PC-3 (cell line): ENCODE measurements at regions not wholly inside any gene's neighbourhood (a gene's known extent, or its start where the extent isn't known, plus 50 kb on each side); places are given as distances from the start of the nearest gene placed in this dataset.

ENCODE experiments used
- ATAC-seq: fragments of 200-7000 bp; cut with Tn5 transposase; 2 replicates; pipeline ENCODE4 v1.9.1; 2020; ENCODE audit warnings: mild to moderate bottlenecking, moderate library complexity
- BruUV-seq: library from RNA; stranded (reverse); fragments of 400-500 nt; replicated peaks from 2 replicates; lab custom pipeline; 2021; lab: Mats Ljungman, UMichigan
- CTCF ChIA-PET: fragments of 300-600 bp; sonication (Branson Sonifier 250); formaldehyde crosslinking; loops from one replicate; lab custom pipeline; 2022; ENCODE audit warnings: antibody characterized with exemption; lab: Charles Lee
- POLR2A ChIA-PET: fragments of 300-600 bp; sonication (Branson Sonifier 250); formaldehyde crosslinking; loops from one replicate; lab custom pipeline; 2022; ENCODE audit warnings: antibody characterized with exemption; ENCODE audit not compliant: unreplicated experiment; lab: Charles Lee
- DNase-seq: peaks from one replicate; pipeline ENCODE4 v3.0.0-alpha.2; 2015
- H2AFZ ChIP-seq: fragments of 300-600 bp; sonication (generic); 2 replicates; pipeline ENCODE4 v1.6.0; 2016; ENCODE audit warnings: antibody characterized with exemption, low read length
- H3F3A ChIP-seq: fragments of 300-600 bp; sonication (generic); one replicate; pipeline ENCODE4 v1.6.0; 2017; ENCODE audit warnings: antibody characterized with exemption, low read length, control low read depth, mild to moderate bottlenecking; ENCODE audit not compliant: unreplicated experiment
- H3K27ac ChIP-seq: fragments of 300-600 bp; sonication (generic); 2 replicates; pipeline ENCODE4 v1.5.1; 2016; ENCODE audit warnings: mild to moderate bottlenecking, low read length
- H3K27me3 ChIP-seq: fragments of 300-600 bp; sonication (generic); 2 replicates; pipeline ENCODE4 v1.6.1; 2016; ENCODE audit warnings: low read length, mixed read lengths
- H3K36me3 ChIP-seq: fragments of 300-600 bp; sonication (generic); 2 replicates; pipeline ENCODE4 v1.6.1; 2016; ENCODE audit warnings: low read depth, mixed run types, low read length, mixed read lengths
- H3K4me1 ChIP-seq: fragments of 300-600 bp; sonication (generic); 2 replicates; pipeline ENCODE4 v1.5.1; 2016; ENCODE audit warnings: low read length; ENCODE audit not compliant: insufficient read depth
- H3K4me2 ChIP-seq: fragments of 300-600 bp; sonication (generic); 2 replicates; pipeline ENCODE4 v1.6.0; 2016; ENCODE audit warnings: low read length
- H3K4me3 ChIP-seq: fragments of 300-600 bp; sonication (generic); 2 replicates; pipeline ENCODE4 v1.5.1; 2016; ENCODE audit warnings: mild to moderate bottlenecking, low read length, mixed read lengths
- H3K79me2 ChIP-seq: fragments of 300-600 bp; sonication (generic); 2 replicates; pipeline ENCODE4 v1.6.1; 2017; ENCODE audit warnings: low read length, mixed read lengths
- H3K9ac ChIP-seq: fragments of 300-600 bp; sonication (generic); 2 replicates; pipeline ENCODE4 v1.6.0; 2016; ENCODE audit warnings: mild to moderate bottlenecking, low read length
- H3K9me2 ChIP-seq: fragments of 300-600 bp; sonication (generic); replicated peaks from 2 replicates; pipeline ENCODE4 v1.6.1; 2016; ENCODE audit warnings: mixed run types, low read length, mixed read lengths
- H3K9me3 ChIP-seq: fragments of 300-600 bp; sonication (generic); 2 replicates; pipeline ENCODE4 v1.6.1; 2016; ENCODE audit warnings: low read length, mixed read lengths
- H4K20me1 ChIP-seq: fragments of 300-600 bp; sonication (generic); 2 replicates; pipeline ENCODE4 v1.6.1; 2016; ENCODE audit warnings: low read length, mixed read lengths
- CTCF ChIP-seq: fragments of 300-600 bp; sonication (generic); conservative IDR thresholded peaks from 2 replicates; pipeline ENCODE4 v1.5.1; 2017; ENCODE audit warnings: antibody characterized with exemption, low read depth, mild to moderate bottlenecking, low read length
- EZH2 ChIP-seq: fragments of 300-600 bp; sonication (generic); IDR thresholded peaks from one replicate; pipeline ENCODE4 v1.6.1; 2017; ENCODE audit warnings: antibody characterized with exemption, mild to moderate bottlenecking, low read length; ENCODE audit not compliant: unreplicated experiment
- EZH2phosphoT487 ChIP-seq: fragments of 300-600 bp; sonication (generic); IDR thresholded peaks from 2 replicates; pipeline ENCODE4 v1.6.1; 2018; ENCODE audit warnings: mild to moderate bottlenecking, antibody characterized with exemption, low read length, borderline replicate concordance
- intact Hi-C: fragments of 100-400 bp; cut with micrococcal nuclease; formaldehyde crosslinking; loops from 2 replicates; pipeline ENCODE4 v1.9.0; 2023

- intact Hi-C loops = no loop called here
- H2AFZ ChIP-seq = no peak overlapping the region
Observed at GRCh38 chr5:144815131-144815530, 644.5 kb downstream of the KCTD16 start.

GRCh38 chr5:144812763-144813162, 642.1 kb downstream of the KCTD16 start:
- Histone ChIP-seq H3F3A (no peaks in the 10 kb centered on the region), H3K9ac (no peak overlapping the region), H3K9me3 (no peaks in the 10 kb centered on the region), H3K4me2 (no peak overlapping the region), H3K27ac (no peak overlapping the region), H4K20me1 (no peaks in the 10 kb centered on the region), H3K79me2 (no peaks in the 10 kb centered on the region), H3K4me1 (no peaks in the 10 kb centered on the region), H3K27me3 (no peaks in the 10 kb centered on the region), H3K9me2 (no peaks in the 10 kb centered on the region), H2AFZ (no peak overlapping the region), H3K36me3 (no peaks in the 10 kb centered on the region), H3K4me3 (no peak overlapping the region)
- DNase-seq (peak; percentile 17), ATAC-seq (no peak)
- no peak for TF ChIP-seq CTCF
- TF ChIP-seq EZH2phosphoT487 = no peak
- TF ChIP-seq EZH2 = no peak
- intact Hi-C loops = no loop called here
- BruUV-seq = no TSS peak
- CTCF ChIA-PET = no interaction called here
- POLR2A ChIA-PET = no interaction called here

More at GRCh38 chr5:144815131-144815530, 644.5 kb downstream of the KCTD16 start:
- Histone ChIP-seq H3F3A (no peaks in the 10 kb centered on the region), H3K4me3 (no peak overlapping the region), H3K9me3 (no peaks in the 10 kb centered on the region), H3K27ac (no peak overlapping the region), H3K4me1 (no peaks in the 10 kb centered on the region), H3K36me3 (no peaks in the 10 kb centered on the region), H3K9me2 (no peaks in the 10 kb centered on the region), H3K4me2 (no peak overlapping the region), H3K9ac (no peak overlapping the region), H4K20me1 (no peaks in the 10 kb centered on the region), H3K79me2 (no peaks in the 10 kb centered on the region), H3K27me3 (no peaks in the 10 kb centered on the region)
- no peak for DNase-seq
- BruUV-seq = no TSS peak
- no peak for ATAC-seq
- TF ChIP-seq EZH2 (no peak), EZH2phosphoT487 (no peak), CTCF (no peak)
- CTCF ChIA-PET = no interaction called here
- POLR2A ChIA-PET = no interaction called here

- H3K4me1 ChIP-seq = no peaks in the 10 kb centered on the region
- no peak for ATAC-seq
- no peaks in the 10 kb centered on the region for H3K27me3 ChIP-seq
- POLR2A ChIA-PET = no interaction called here
- H3K27ac ChIP-seq = no peak overlapping the region
- intact Hi-C loops = no loop called here
- H3F3A ChIP-seq = no peaks in the 10 kb centered on the region
- no peaks in the 10 kb centered on the region for H3K36me3 ChIP-seq
- H3K9me2 ChIP-seq = no peaks in the 10 kb centered on the region
- no peak for DNase-seq
- no peaks in the 10 kb centered on the region for H3K9me3 ChIP-seq
- no peaks in the 10 kb centered on the region for H3K79me2 ChIP-seq
- no peaks in the 10 kb centered on the region for H4K20me1 ChIP-seq
- no peak overlapping the region for H2AFZ ChIP-seq
- no peak overlapping the region for H3K9ac ChIP-seq
- H3K4me2 ChIP-seq = no peak overlapping the region
- no TSS peak for BruUV-seq
- H3K4me3 ChIP-seq = no peak overlapping the region
- TF ChIP-seq CTCF (no peak), EZH2phosphoT487 (no peak), EZH2 (no peak)
- CTCF ChIA-PET = no interaction called here
Observed at GRCh38 chr5:144800169-144800568, 629.5 kb downstream of the KCTD16 start.
